Spleen (tissue), 11 donors: ENCODE measurements at regions not wholly inside any gene's neighbourhood (a gene's known extent, or its start where the extent isn't known, plus 50 kb on each side); places are given as distances from the start of the nearest gene placed in this dataset.

Source experiments
- DNase-seq: peaks from one replicate; pipeline ENCODE4 v3.0.0-alpha.2; 2020
- H3K27ac ChIP-seq, 8 donors: fragments of 200-600 bp; sonication (generic) in 7 of 8; 1 replicate in 4 of 8; 2 replicates in 4 of 8; pipeline versions ENCODE4 v1.5.0 to v1.8.0; 2016 to 2021; ENCODE audit warnings: inconsistent platforms in 4 of 8, mild to moderate bottlenecking in 4 of 8, moderate library complexity in 1 of 8
- H3K27me3 ChIP-seq, 7 donors: fragments of 200-600 bp; sonication (generic) in 6 of 7; replicated peaks in 1 of 7; 1 replicate in 4 of 7; 2 replicates in 3 of 7; pipeline versions ENCODE4 v1.5.0 to v1.8.0; 2016 to 2021; ENCODE audit warnings: inconsistent platforms in 3 of 7, mild to moderate bottlenecking in 1 of 7
- H3K36me3 ChIP-seq, 6 donors: fragments of 200-600 bp; sonication (generic) in 5 of 6; 1 replicate in 4 of 6; 2 replicates in 2 of 6; pipeline versions ENCODE4 v1.5.0 to v1.8.0; 2016 to 2021; ENCODE audit warnings: inconsistent platforms in 2 of 6
- H3K4me1 ChIP-seq, 6 donors: fragments of 200-600 bp; sonication (generic) in 5 of 6; 1 replicate in 3 of 6; 2 replicates in 3 of 6; pipeline versions ENCODE4 v1.5.0 to v1.8.0; 2016 to 2021; ENCODE audit warnings: inconsistent platforms in 3 of 6
- H3K4me3 ChIP-seq, 8 donors: fragments of 200-600 bp; sonication (generic) in 7 of 8; 1 replicate in 4 of 8; 2 replicates in 4 of 8; pipeline versions ENCODE4 v1.5.0 to v1.8.0; 2016 to 2021; ENCODE audit warnings: inconsistent platforms in 4 of 8, mild to moderate bottlenecking in 4 of 8, moderate library complexity in 2 of 8
- H3K9me3 ChIP-seq, 8 donors: fragments of 200-600 bp; sonication (generic) in 7 of 8; 1 replicate in 4 of 8; 2 replicates in 4 of 8; pipeline versions ENCODE4 v1.5.0 to v1.8.0; 2016 to 2021; ENCODE audit warnings: inconsistent platforms in 4 of 8
- POLR2A ChIP-seq, 3 donors: fragments of 450-650 bp; IDR thresholded peaks; one replicate each; pipeline ENCODE4 v1.5.1; 2017; ENCODE audit warnings: antibody characterized with exemption in 3 of 3, mild to moderate bottlenecking in 1 of 3
- POLR2AphosphoS5 ChIP-seq, 3 donors: sonication (generic); formaldehyde crosslinking; IDR thresholded peaks; one replicate each; pipeline ENCODE4 v1.5.1; 2017; ENCODE audit warnings: antibody characterized with exemption in 3 of 3
- WGBS, 5 donors: extraction: QIAGEN DNeasy Blood & Tissue Kit in 3 of 5; methylation state at CpG; one replicate each; pipeline versions ENCODE4 v1.1.5 to v1.1.7; 2013 to 2018; 5-methylcytosine and 5-hydroxymethylcytosine counted together
- intact Hi-C: fragments of 100-400 bp; cut with DNase I; formaldehyde crosslinking; loops from one replicate; pipeline ENCODE4 v1.15.0; 2023; ENCODE audit warnings: low total_unique reads
- TF ChIP-seq, protein P1 (sequence below), 11 experiments: fragments of 200-600 bp in 7 of 11; fragments of 450-650 bp in 4 of 11; sonication (generic) in 4 of 11; IDR thresholded peaks in 8 of 11; conservative IDR thresholded peaks in 3 of 11; 1 replicate in 7 of 11; 2 replicates in 4 of 11; pipeline versions ENCODE4 v1.4.0 to v1.8.0; 2016 to 2021; ENCODE audit warnings: antibody characterized with exemption in 11 of 11, inconsistent platforms in 4 of 11, mild to moderate bottlenecking in 1 of 11
- donor health status: healthy with polysubstance abuse.
- donor health status: DM: no; HTN: no; CAD: no; lungs with moderate emphysema.
- donor health status: DM: no; HTN: no; CAD: no.
- donor health status: Bipolar disorder and iron deficiency.
- donor health status: healthy.
- donor health status: DM: no; HTN: no; CAD: no.
- donor health status: DM: yes; HTN: yes; CAD: no.

DNA sequence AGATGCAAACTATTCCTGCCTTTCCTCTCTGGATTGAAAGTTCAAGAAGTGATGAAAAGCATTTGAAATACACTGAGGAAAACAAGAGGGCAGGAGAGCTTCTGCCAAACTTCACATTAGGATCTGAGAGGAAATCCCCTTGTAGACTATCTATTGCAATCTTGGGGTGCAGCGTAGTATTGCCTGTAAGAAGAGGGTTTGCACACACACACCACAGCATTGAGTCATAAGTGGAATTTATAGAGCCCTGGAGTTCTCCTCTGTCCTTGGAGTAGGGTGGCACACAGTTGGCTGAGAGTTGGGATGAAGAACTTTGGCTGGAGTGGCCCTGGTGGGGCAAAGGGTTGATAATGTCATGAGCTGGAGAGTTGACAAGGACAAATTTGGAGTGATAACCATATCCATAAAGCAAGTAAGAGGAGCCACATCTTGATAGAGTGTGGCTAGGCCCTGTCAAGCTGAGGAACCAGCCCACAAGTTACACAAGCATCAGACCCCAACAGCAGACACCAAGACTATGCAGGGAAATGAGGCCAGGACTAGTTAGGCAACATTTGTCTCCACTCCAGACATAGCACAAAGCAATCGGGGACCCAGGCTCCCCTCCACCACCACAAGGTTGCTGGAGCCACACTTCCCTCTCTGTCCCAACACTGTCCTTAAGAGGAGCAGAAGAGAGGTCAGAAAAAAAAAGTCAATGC lies 520.9 kb downstream of the KLF5 start:
- Histone ChIP-seq H3K27me3 (no peaks in the 10 kb centered on the region), H3K4me3 (no peak overlapping the region), H3K27ac (no peak overlapping the region), H3K36me3 (no peaks in the 10 kb centered on the region), H3K4me1 (no peaks in the 10 kb centered on the region), H3K9me3 (no peaks in the 10 kb centered on the region)
- intact Hi-C loops: no loop called here
- TF ChIP-seq, protein P1, sequence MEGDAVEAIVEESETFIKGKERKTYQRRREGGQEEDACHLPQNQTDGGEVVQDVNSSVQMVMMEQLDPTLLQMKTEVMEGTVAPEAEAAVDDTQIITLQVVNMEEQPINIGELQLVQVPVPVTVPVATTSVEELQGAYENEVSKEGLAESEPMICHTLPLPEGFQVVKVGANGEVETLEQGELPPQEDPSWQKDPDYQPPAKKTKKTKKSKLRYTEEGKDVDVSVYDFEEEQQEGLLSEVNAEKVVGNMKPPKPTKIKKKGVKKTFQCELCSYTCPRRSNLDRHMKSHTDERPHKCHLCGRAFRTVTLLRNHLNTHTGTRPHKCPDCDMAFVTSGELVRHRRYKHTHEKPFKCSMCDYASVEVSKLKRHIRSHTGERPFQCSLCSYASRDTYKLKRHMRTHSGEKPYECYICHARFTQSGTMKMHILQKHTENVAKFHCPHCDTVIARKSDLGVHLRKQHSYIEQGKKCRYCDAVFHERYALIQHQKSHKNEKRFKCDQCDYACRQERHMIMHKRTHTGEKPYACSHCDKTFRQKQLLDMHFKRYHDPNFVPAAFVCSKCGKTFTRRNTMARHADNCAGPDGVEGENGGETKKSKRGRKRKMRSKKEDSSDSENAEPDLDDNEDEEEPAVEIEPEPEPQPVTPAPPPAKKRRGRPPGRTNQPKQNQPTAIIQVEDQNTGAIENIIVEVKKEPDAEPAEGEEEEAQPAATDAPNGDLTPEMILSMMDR (IDR thresholded peaks at IDR 0.05 in 8 of 11, conservative IDR thresholded peaks at IDR 0.05 in 3 of 11): no peak
- TF ChIP-seq POLR2A (IDR thresholded peaks at IDR 0.05): no peak
- no peak for TF ChIP-seq POLR2AphosphoS5 (IDR thresholded peaks at IDR 0.05)
- 48 to 87% (median 69%) methylated on average over 2 of the region's 2 CpGs for WGBS, 5 donors
- DNase-seq: no peak

GRCh38 chr13:73578251-73578875 lies 519.6 kb downstream of the KLF5 start:
- no peak overlapping the region for H3K27ac ChIP-seq
- no peak overlapping the region for H3K4me3 ChIP-seq
- H3K36me3 ChIP-seq: no peaks in the 10 kb centered on the region
- intact Hi-C loops: no loop called here
- H3K27me3 ChIP-seq: no peaks in the 10 kb centered on the region
- 58 to 85% (median 78%) methylated on average over 6 of the region's 6 CpGs for WGBS, 5 donors
- no peak for DNase-seq
- no peaks in the 10 kb centered on the region for H3K9me3 ChIP-seq
- TF ChIP-seq POLR2AphosphoS5 (IDR thresholded peaks at IDR 0.05): no peak
- TF ChIP-seq, protein P1 (IDR thresholded peaks at IDR 0.05 in 8 of 11, conservative IDR thresholded peaks at IDR 0.05 in 3 of 11): no peak
- no peaks in the 10 kb centered on the region for H3K4me1 ChIP-seq

GRCh38 chr13:73576291-73576690 lies 517.5 kb downstream of the KLF5 start:
- WGBS, 5 donors: 90 to 95% (median 94%) methylated on average over 4 of the region's 4 CpGs
- H3K27ac ChIP-seq: no peak overlapping the region
- H3K4me1 ChIP-seq: no peaks in the 10 kb centered on the region
- TF ChIP-seq, protein P1 (IDR thresholded peaks at IDR 0.05 in 8 of 11, conservative IDR thresholded peaks at IDR 0.05 in 3 of 11): no peak
- TF ChIP-seq POLR2A (IDR thresholded peaks at IDR 0.05) (no peak), POLR2AphosphoS5 (IDR thresholded peaks at IDR 0.05) (no peak)
- intact Hi-C loops: no loop called here
- H3K36me3 ChIP-seq: no peaks in the 10 kb centered on the region
- H3K4me3 ChIP-seq: no peak overlapping the region
- H3K27me3 ChIP-seq: no peaks in the 10 kb centered on the region
- no peaks in the 10 kb centered on the region for H3K9me3 ChIP-seq
- DNase-seq: no peak

GRCh38 chr13:73572824-73573223 lies 514.0 kb downstream of the KLF5 start:
- WGBS, 5 donors: 56 to 81% (median 60%) methylated on average over 3 of the region's 3 CpGs
- intact Hi-C loops: no loop called here

More at GRCh38 chr13:73572824-73573223, 514.0 kb downstream of the KLF5 start:
- H3K36me3 ChIP-seq: no peaks in the 10 kb centered on the region
- H3K27me3 ChIP-seq: no peaks in the 10 kb centered on the region
- no peak for DNase-seq
- no peaks in the 10 kb centered on the region for H3K4me1 ChIP-seq
- TF ChIP-seq POLR2AphosphoS5 (IDR thresholded peaks at IDR 0.05): no peak
- no peak for TF ChIP-seq POLR2A (IDR thresholded peaks at IDR 0.05)
- TF ChIP-seq, protein P1 (IDR thresholded peaks at IDR 0.05 in 8 of 11, conservative IDR thresholded peaks at IDR 0.05 in 3 of 11): no peak
- no peak overlapping the region for H3K4me3 ChIP-seq
- no peaks in the 10 kb centered on the region for H3K9me3 ChIP-seq
- H3K27ac ChIP-seq: no peak overlapping the region
